ENCODE measurements at regions not wholly inside any gene's neighbourhood (a gene's known extent, or its start where the extent isn't known, plus 50 kb on each side); places are given as distances from the start of the nearest gene placed in this dataset.

GRCh38 chr11:109041876-109042275 lies 377.0 kb downstream of the DDX10 start:
- no peak for DNase-seq
- H3K27me3 Mint-ChIP-seq (ENCODE audit: insufficient read depth, unreplicated experiment), result peaks cover 5% of the 10 kb centered on the region
- H3K27ac Mint-ChIP-seq (ENCODE audit: unreplicated experiment), result no peak overlapping the region
- intact Hi-C loops (cut with micrococcal nuclease; ENCODE audit: unreplicated experiment), result no loop called here
- BruUV-seq (replicated peaks), result no TSS peak
- TF ChIP-seq CTCF (IDR thresholded peaks at IDR 0.05; ENCODE audit: insufficient read depth in 1 of 2, low read depth in 1 of 2, low read length in 1 of 2, severe bottlenecking in 1 of 2, unreplicated experiment in 1 of 2), result no peak
- H3K4me1 ChIP-seq, result no peaks in the 10 kb centered on the region
- H3K36me3 ChIP-seq (ENCODE audit: control insufficient read depth, insufficient read depth, low read length), result no peaks in the 10 kb centered on the region
- H3K4me3 ChIP-seq (ENCODE audit: low read depth, low read length), result no peak overlapping the region
- no peaks in the 10 kb centered on the region for H3K36me3 Mint-ChIP-seq (ENCODE audit: insufficient read depth, unreplicated experiment)
- no peaks in the 10 kb centered on the region for H3K27me3 ChIP-seq (replicated peaks; ENCODE audit: control insufficient read depth, insufficient read depth, low read length)
- ChIA-PET POLR2A (no interaction called here), CTCF (no interaction called here)
- peaks cover 10% of the 10 kb centered on the region for H3K9me3 Mint-ChIP-seq (ENCODE audit: unreplicated experiment)
- no peaks in the 10 kb centered on the region for H3K4me1 Mint-ChIP-seq (ENCODE audit: low read depth, unreplicated experiment)
- H3K4me3 Mint-ChIP-seq (ENCODE audit: unreplicated experiment), result no peak overlapping the region
- H3K9me3 ChIP-seq, result no peaks in the 10 kb centered on the region

GRCh38 chr11:109043315-109043714 lies 378.4 kb downstream of the DDX10 start:
- H3K4me1 ChIP-seq, result no peaks in the 10 kb centered on the region
- no peak overlapping the region for H3K4me3 Mint-ChIP-seq (ENCODE audit: unreplicated experiment)
- POLR2A ChIA-PET, result no interaction called here
- TF ChIP-seq CTCF (IDR thresholded peaks at IDR 0.05; ENCODE audit: insufficient read depth in 1 of 2, low read depth in 1 of 2, low read length in 1 of 2, severe bottlenecking in 1 of 2, unreplicated experiment in 1 of 2), result no peak
- no peaks in the 10 kb centered on the region for H3K36me3 ChIP-seq (ENCODE audit: control insufficient read depth, insufficient read depth, low read length)
- BruUV-seq (replicated peaks), result no TSS peak
- peaks cover 10% of the 10 kb centered on the region for H3K9me3 Mint-ChIP-seq (ENCODE audit: unreplicated experiment)
- CTCF ChIA-PET, result no interaction called here
- no peaks in the 10 kb centered on the region for H3K9me3 ChIP-seq
- no peak overlapping the region for H3K27ac Mint-ChIP-seq (ENCODE audit: unreplicated experiment)
- H3K27me3 Mint-ChIP-seq (ENCODE audit: insufficient read depth, unreplicated experiment), result peaks cover 5% of the 10 kb centered on the region
- H3K4me1 Mint-ChIP-seq (ENCODE audit: low read depth, unreplicated experiment), result no peaks in the 10 kb centered on the region
- no peak overlapping the region for H3K4me3 ChIP-seq (ENCODE audit: low read depth, low read length)
- no peaks in the 10 kb centered on the region for H3K27me3 ChIP-seq (replicated peaks; ENCODE audit: control insufficient read depth, insufficient read depth, low read length)
- intact Hi-C loops (cut with micrococcal nuclease; ENCODE audit: unreplicated experiment), result no loop called here
- H3K36me3 Mint-ChIP-seq (ENCODE audit: insufficient read depth, unreplicated experiment), result no peaks in the 10 kb centered on the region
- DNase-seq, result no peak

GRCh38 chr11:109046284-109046992 lies 375.6 kb upstream of the C11orf87 start:
- POLR2A ChIA-PET, result no interaction called here
- Mint-ChIP-seq H3K27me3 (ENCODE audit: insufficient read depth, unreplicated experiment) (peaks cover 5% of the 10 kb centered on the region), H3K4me1 (ENCODE audit: low read depth, unreplicated experiment) (no peaks in the 10 kb centered on the region), H3K36me3 (ENCODE audit: insufficient read depth, unreplicated experiment) (no peaks in the 10 kb centered on the region), H3K9me3 (ENCODE audit: unreplicated experiment) (no peaks in the 10 kb centered on the region), H3K4me3 (ENCODE audit: unreplicated experiment) (no peak overlapping the region), H3K27ac (ENCODE audit: unreplicated experiment) (no peak overlapping the region)
- H3K4me3 ChIP-seq (ENCODE audit: low read depth, low read length), result no peak overlapping the region
- intact Hi-C loops (cut with micrococcal nuclease; ENCODE audit: unreplicated experiment), result no loop called here
- no peak for DNase-seq
- TF ChIP-seq CTCF (IDR thresholded peaks at IDR 0.05; ENCODE audit: insufficient read depth in 1 of 2, low read depth in 1 of 2, low read length in 1 of 2, severe bottlenecking in 1 of 2, unreplicated experiment in 1 of 2), result no peak
- no TSS peak for BruUV-seq (replicated peaks)
- H3K4me1 ChIP-seq, result no peaks in the 10 kb centered on the region
- H3K27me3 ChIP-seq (replicated peaks; ENCODE audit: control insufficient read depth, insufficient read depth, low read length), result no peaks in the 10 kb centered on the region
- H3K36me3 ChIP-seq (ENCODE audit: control insufficient read depth, insufficient read depth, low read length), result no peaks in the 10 kb centered on the region
- CTCF ChIA-PET, result no interaction called here
- no peaks in the 10 kb centered on the region for H3K9me3 ChIP-seq
